ENCODE measurements at regions not wholly inside any gene's neighbourhood (a gene's known extent, or its start where the extent isn't known, plus 50 kb on each side); places are given as distances from the start of the nearest gene placed in this dataset.

- DNase-seq (ENCODE audit: low read depth), result no peak
Observed at GRCh38 chr16:50996166-50996829, 154.8 kb downstream of the SALL1 start.

DNA sequence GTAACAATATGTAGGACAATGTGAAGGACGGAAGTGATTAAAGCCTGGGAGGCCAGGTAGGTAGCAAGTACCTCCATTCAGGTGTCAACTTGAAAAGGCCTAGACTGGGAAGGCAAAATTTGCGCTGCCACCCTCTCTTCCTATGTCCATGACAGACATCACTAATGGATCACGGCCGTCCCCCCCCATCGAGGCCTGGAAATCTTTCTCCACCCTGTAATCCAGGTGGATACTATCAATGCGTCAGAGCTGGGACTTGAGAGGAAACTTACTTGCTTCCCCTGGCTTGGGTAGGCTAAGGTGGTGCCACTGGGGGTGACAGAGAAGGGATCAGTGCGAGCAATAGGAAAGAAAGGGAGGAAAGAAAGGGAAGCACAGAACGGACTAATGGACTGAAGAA lies 156.1 kb downstream of the SALL1 start:
- no peak for DNase-seq (ENCODE audit: low read depth)

DNA sequence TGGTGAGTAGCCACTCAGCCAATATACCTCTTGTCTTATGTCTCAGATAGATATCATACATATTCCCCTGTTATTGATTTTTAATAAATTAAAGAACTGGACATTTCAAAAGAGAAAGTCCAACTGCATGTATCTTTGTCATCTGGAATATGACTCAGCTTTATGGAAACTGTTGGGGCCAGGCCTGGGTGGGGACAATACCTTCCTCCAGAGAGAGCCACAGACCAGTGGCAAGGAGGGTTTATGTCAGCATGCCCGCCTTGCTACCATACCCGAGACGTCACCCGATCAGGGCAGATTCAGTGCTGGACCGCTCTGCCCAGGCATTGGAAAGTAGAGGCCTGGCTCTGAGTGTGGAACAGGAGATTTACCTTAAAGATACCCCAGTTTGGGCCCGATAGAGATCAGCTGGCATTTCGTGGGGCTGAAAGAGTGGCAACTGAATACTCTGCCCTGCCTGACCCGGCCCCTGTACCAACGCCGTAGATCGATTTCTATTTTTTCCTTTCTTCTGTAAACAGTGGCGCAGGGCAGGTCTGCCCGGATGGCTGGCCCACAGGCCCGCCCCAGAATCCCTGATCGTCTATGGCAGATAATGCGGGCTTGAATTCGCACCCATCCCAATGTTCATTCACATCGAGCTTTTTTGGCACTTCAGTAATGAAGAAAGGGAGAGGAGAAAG lies 158.6 kb downstream of the SALL1 start:
- no peak for DNase-seq (ENCODE audit: low read depth)

- no peak for DNase-seq (ENCODE audit: low read depth)
Observed at GRCh38 chr16:50991436-50991835, 159.6 kb downstream of the SALL1 start.

GRCh38 chr16:50991006-50991405 lies 160.1 kb downstream of the SALL1 start:
- no peak for DNase-seq (ENCODE audit: low read depth)

- DNase-seq (ENCODE audit: low read depth), result no peak
Observed at GRCh38 chr16:50989047-50989446, 162.0 kb downstream of the SALL1 start.

DNA sequence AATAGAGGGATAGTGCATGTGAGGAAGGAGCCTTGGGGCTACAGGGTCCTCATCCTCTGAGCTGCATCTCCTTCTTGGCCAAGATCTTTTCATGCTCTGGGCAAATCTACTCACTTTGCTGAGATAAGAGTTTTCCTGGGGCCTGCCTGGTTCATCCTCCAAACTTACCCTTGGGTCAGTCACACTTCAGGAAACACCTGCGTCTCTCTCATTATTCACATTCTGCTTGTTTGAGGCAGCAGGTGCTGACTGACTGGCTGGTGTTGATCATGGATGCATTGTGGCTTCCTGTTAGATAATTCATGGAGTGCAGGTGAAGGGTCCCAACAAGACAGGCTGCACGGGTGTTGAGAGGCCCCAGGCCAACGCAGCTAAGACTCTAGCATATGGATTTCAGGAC lies 162.6 kb downstream of the SALL1 start:
- no peak for DNase-seq (ENCODE audit: low read depth)

GRCh38 chr16:50986453-50986852 lies 164.6 kb downstream of the SALL1 start:
- DNase-seq (ENCODE audit: low read depth), result no peak

DNA sequence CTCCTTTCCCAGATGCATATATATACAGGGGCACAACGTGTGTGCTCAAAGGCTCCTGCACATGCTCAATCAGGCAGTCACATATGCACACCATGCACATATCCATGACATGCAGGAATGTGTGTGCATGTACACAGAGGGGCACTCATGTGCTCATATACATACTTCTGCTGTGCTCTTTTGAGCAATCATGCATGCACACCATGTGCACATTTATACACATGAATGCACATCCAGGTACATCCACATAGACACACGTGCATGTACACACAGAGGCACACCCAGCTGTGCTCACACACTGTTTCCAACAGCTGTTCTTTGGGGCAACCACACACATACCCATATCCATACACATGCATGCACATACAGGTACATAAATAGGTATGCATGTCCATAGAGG lies 165.3 kb downstream of the SALL1 start:
- no peak for DNase-seq (ENCODE audit: low read depth)

- no peak for DNase-seq (ENCODE audit: low read depth)
Observed at GRCh38 chr16:50984688-50985087, 166.4 kb downstream of the SALL1 start.

DNA sequence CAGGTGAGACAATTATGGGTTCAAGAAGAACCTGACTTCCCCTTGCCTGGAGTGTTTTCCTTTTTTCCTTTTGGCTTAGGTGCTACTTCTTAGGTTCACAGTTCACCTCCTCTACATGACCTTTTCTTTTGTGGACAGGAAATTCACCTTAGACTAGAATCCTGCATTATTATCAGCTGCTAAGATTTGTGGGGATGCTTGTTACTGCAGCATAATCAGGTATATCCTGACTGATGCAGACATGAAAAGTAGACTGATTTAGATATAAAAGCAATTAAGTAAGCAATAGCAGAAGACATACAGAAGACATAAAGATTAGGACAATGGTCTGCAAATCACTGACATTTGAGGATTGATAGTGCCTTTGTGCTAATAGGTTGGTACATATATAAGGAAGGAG lies 168.3 kb downstream of the SALL1 start:
- DNase-seq (ENCODE audit: low read depth), result no peak

DNA sequence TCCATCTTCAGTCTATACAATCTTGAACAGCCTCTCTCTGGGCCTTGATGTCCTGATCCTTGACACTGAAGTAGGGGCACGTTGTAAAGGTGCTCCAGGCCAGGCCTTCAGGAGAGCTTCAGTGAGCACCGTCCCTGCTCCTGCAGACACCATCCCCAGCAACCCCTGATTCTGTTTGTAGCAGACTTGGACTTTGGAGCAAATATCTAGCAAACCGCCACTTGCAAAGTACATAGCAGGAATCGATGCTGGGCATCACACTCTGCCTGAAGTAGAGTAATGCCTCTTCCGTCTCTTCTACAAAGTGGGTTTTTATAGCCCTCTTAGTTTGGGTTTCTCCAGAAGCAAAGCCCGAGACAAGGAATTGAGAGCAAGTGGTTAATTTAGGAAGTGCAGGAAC lies 169.1 kb downstream of the SALL1 start:
- DNase-seq (ENCODE audit: low read depth), result no peak

DNA sequence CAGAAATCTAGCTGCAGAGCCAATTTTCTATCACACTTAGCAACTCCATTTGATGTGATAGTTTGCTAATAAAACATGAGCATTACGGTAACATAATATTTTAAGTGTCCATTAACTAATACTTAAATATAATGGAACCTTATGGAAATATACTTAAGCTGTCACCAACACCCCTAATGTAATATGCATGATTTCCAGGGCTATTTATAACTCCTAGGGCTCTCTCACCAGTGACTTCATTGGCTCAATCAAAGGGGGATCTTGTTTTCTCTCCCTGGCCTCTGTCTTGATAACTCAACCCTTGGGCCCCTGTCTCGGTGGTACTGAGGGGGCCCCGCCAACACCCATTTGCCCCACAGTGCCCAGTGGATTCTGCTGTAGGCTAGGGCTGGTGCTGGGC lies 170.4 kb downstream of the SALL1 start:
- DNase-seq (ENCODE audit: low read depth), result no peak

GRCh38 chr16:50979806-50980620 lies 171.1 kb downstream of the SALL1 start:
- no peak for DNase-seq (ENCODE audit: low read depth)

GRCh38 chr16:50977138-50977537 lies 173.9 kb downstream of the SALL1 start:
- no peak for DNase-seq (ENCODE audit: low read depth)

- DNase-seq (ENCODE audit: low read depth), result no peak
Observed at GRCh38 chr16:50974438-50975036, 176.5 kb downstream of the SALL1 start.

DNA sequence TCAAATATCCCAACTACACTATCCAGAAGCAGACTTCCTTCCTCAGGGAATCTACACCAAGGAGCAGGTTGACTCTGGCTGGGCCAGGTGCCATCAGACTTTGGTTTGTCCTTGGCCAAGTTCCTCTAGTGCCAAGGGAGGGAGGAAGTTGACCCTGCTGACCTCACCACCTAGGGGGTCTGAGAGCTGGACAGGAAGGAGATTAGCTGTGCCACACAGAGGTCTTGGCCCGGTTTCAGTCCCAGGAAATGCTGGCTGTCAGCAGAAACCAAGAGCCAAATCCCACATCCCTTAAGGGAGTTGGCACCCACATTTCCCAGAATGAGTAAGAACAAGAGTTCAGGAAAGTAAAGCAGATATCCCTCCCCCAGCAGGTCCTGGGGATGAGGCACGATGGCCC lies 178.2 kb downstream of the SALL1 start:
- DNase-seq (ENCODE audit: low read depth), result no peak

DNA sequence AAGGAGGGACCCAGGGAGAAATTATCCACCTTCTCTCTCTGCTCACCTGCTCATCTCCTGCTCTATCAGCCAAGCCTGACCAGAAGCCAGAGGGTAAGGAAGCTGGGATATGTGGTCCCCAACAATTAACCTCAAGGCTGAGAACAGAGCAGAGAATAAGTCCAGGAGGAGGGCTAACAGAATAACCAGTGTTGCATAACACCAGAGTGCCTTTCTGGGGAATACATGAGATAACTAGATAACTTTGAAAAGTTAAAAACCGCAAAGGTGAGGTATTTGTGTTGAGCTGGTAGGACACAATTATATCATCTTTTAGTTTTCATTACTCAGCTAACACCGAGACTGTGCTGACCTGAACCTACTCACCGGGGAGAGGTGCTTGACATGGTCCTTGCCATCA lies 180.8 kb downstream of the SALL1 start:
- DNase-seq (ENCODE audit: low read depth), result no peak

- DNase-seq (ENCODE audit: low read depth), result no peak
Observed at GRCh38 chr16:50967827-50968612, 183.1 kb downstream of the SALL1 start.

- DNase-seq (ENCODE audit: low read depth), result no peak
Observed at GRCh38 chr16:50964491-50964890, 186.6 kb downstream of the SALL1 start.

- DNase-seq (ENCODE audit: low read depth), result no peak
Observed at GRCh38 chr16:50961952-50962351, 189.1 kb downstream of the SALL1 start.

Measured in myocyte (in vitro differentiated cells).